ENCODE measurements at regions not wholly inside any gene's neighbourhood (a gene's known extent, or its start where the extent isn't known, plus 50 kb on each side); places are given as distances from the start of the nearest gene placed in this dataset.

DNA sequence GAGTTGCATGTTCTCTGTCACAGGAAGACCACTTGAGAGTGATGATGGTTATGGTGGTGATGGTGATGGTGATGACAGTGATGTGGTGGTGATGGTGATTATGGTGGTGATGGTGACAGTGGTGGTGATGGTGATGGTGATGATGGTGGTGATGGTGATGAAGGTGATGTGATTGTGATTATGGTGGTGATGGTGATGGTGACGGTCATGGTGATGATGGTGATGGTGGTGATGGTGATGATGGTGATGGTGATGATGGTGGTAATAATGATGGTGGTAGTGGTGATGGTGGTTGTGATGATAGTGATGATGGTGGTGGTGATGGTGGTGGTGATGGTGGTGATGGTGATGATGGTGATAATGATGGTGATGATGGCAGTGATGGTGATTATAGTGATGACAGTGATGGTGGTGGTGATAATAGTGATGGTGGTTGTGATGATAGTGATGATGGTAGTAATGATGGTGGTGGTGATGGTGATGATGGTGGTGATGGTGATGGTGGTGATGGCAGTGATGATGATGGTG, 93.7 kb downstream of the ASB1 start:
- POLR2A ChIA-PET = no interaction called here
- CTCF ChIA-PET = no interaction called here
- TF ChIP-seq ELF4 (IDR thresholded peaks at IDR 0.05) (no peak), CTBP1 (IDR thresholded peaks at IDR 0.05; ENCODE audit: borderline replicate concordance) (no peak), FOXA1 (IDR thresholded peaks at IDR 0.05) (no peak), SUZ12 (IDR thresholded peaks at IDR 0.05) (no peak), NFRKB (IDR thresholded peaks at IDR 0.05) (no peak), HDGF (IDR thresholded peaks at IDR 0.05; ENCODE audit: borderline replicate concordance) (no peak), BHLHE40 (IDR thresholded peaks at IDR 0.05; ENCODE audit: borderline replicate concordance) (no peak)
- TF ChIP-seq, protein P1, sequence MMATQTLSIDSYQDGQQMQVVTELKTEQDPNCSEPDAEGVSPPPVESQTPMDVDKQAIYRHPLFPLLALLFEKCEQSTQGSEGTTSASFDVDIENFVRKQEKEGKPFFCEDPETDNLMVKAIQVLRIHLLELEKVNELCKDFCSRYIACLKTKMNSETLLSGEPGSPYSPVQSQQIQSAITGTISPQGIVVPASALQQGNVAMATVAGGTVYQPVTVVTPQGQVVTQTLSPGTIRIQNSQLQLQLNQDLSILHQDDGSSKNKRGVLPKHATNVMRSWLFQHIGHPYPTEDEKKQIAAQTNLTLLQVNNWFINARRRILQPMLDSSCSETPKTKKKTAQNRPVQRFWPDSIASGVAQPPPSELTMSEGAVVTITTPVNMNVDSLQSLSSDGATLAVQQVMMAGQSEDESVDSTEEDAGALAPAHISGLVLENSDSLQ (IDR thresholded peaks at IDR 0.05) = no peak
- DNase-seq (ENCODE audit: extremely low spot score) = no peak

DNA sequence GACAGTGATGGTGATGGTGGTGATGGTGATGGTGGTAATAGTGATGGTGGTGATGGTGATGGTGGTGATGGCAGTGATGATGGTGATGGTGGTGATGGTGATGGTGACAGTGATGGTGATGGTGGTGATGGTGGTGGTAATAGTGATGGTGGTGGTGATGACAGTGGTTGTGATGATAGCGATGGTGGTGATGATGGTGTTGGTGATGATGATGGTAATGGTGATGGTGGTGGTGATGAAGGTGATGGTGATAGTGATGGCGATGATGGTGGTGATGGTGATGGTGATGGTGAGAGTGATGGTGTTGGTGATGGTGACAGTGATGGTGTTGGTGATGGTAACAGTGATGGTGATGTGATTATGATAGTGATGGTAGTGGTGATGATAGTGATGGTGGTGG, 94.3 kb downstream of the ASB1 start:
- DNase-seq (ENCODE audit: extremely low spot score) = no peak
- TF ChIP-seq SP1 (IDR thresholded peaks at IDR 0.05) (no peak), L3MBTL2 (conservative IDR thresholded peaks at IDR 0.05) (no peak), LEF1 (IDR thresholded peaks at IDR 0.05; ENCODE audit: borderline replicate concordance) (no peak), ZNF384 (IDR thresholded peaks at IDR 0.05) (no peak), HDGF (IDR thresholded peaks at IDR 0.05; ENCODE audit: borderline replicate concordance) (no peak), FOXK2 (IDR thresholded peaks at IDR 0.05) (no peak), ARNT (IDR thresholded peaks at IDR 0.05) (no peak), ELF4 (IDR thresholded peaks at IDR 0.05) (no peak), NFRKB (IDR thresholded peaks at IDR 0.05) (no peak), FOXA1 (IDR thresholded peaks at IDR 0.05) (no peak), FOXM1 (IDR thresholded peaks at IDR 0.05; ENCODE audit: borderline replicate concordance) (no peak), SUZ12 (IDR thresholded peaks at IDR 0.05) (no peak), BHLHE40 (IDR thresholded peaks at IDR 0.05; ENCODE audit: borderline replicate concordance) (no peak), CTBP1 (IDR thresholded peaks at IDR 0.05; ENCODE audit: borderline replicate concordance) (no peak)
- TF ChIP-seq, protein P1 (IDR thresholded peaks at IDR 0.05) = no peak
- ChIA-PET POLR2A (no interaction called here), CTCF (no interaction called here)

DNA sequence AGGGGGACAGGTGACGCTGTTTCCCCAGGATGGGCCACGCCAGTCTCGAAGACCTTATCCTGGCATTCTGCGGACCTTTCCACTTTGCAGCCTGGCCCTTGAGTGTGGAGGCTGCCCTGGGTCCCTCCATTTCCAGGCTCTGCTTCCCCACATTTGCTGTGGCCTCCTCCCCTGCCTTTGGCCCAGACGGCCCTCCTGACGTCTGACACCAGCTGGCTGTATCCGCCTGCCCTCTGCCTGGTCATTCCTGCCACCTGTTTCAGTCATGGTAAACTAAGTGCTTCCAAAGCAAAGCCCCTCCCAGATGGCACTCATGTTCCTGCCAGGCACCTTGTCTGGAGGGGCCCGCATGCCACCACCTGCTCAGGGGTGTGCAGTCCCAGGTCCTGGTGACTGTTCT, 95.1 kb downstream of the ASB1 start:
- ChIA-PET CTCF (no interaction called here), POLR2A (no interaction called here)
- DNase-seq (ENCODE audit: extremely low spot score) = no peak
- TF ChIP-seq SP1 (IDR thresholded peaks at IDR 0.05) (no peak), FOXM1 (IDR thresholded peaks at IDR 0.05; ENCODE audit: borderline replicate concordance) (no peak), FOXA1 (IDR thresholded peaks at IDR 0.05) (no peak), NFRKB (IDR thresholded peaks at IDR 0.05) (no peak), TARDBP (IDR thresholded peaks at IDR 0.05) (no peak), ZNF384 (IDR thresholded peaks at IDR 0.05) (no peak), LEF1 (IDR thresholded peaks at IDR 0.05; ENCODE audit: borderline replicate concordance) (no peak), L3MBTL2 (conservative IDR thresholded peaks at IDR 0.05) (no peak)

DNA sequence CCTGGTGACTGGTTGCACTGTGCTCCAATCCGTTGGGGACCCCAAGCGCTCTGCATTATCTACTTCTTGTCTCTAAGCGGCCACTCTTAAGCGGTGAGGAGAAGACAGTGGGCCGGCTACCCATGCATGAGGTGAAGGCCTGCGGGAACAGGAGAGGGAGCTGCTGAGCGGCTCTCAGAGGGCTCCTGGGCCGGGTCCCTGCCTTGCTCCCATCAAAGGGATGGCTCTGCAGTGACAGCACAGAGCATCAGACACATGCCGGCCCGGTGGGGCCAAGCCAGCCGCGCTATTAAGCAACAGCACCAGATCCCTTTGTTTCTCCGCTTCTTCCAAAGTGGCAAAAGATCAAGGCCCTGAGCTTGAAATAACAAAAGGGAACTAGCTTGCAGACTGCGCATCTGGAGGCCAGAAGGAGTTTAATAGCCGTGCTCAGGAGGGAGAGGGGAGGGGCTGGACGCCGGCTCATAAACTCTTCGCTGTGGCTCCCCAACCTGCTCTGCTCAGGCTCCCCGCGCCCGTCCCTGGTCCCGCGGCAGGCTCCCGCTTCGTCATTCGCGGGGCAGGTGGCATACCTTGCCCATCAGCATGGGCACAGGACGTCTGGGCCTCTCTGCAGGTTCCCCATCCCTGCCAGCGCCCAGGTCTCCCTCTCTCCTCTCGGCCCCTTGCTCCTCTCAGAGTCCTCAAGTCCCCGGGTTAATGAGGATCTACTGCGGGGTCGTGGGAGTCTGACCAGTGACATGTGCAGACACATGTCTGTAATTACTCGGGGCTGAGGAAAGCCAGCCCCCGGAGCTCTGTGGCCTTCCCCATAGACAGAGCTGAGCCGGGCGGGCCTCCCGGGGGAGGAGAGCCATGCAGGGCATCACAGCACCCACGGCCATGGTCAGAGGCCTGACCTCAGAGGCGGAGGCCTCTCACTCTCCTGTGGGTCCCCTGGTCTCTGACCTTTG, 96.7 kb downstream of the ASB1 start:
- ChIA-PET POLR2A (no interaction called here), CTCF (interaction anchor here (1.0 kb wide), 1 partner anchor 10 kb away, joined by 4 read pairs; no protein-coding TSS in a partner anchor)
- TF ChIP-seq, protein P1 (IDR thresholded peaks at IDR 0.05) = no peak
- TF ChIP-seq SP1 (IDR thresholded peaks at IDR 0.05) = no peak
- TF ChIP-seq LEF1 (IDR thresholded peaks at IDR 0.05; ENCODE audit: borderline replicate concordance) = no peak
- no peak for TF ChIP-seq SUZ12 (IDR thresholded peaks at IDR 0.05)
- TF ChIP-seq HDGF (IDR thresholded peaks at IDR 0.05; ENCODE audit: borderline replicate concordance) = no peak
- DNase-seq (ENCODE audit: extremely low spot score) = no peak

DNA sequence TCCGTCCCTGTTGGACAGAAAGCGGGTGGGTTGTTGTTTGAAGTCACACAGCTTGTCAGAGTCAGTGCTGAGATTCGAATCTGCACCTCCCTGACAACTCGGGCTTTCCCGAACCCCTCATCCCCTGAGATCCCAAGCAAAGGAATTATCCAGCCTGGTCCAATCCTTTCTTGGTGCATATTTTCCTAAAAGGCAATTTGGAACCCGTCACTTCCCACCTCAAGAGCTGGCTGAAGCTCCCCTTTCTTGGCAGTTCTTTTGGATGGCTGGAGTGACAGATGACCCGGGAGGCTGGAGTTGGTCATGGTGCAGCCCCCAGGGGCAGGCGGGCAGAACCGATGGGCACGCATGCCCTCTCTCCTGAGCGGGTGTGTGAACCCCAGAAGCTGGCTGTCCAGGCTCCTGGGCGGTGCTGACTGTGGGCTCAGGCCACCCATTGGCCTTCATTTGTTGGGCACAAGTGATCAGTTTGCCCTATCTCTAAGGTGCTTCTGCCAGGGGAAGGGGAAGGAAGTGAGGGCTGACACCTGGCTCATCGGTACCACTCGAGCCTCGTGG, 97.8 kb downstream of the ASB1 start:
- CTCF ChIA-PET = no interaction called here
- no peak for DNase-seq (ENCODE audit: extremely low spot score)
- POLR2A ChIA-PET = no interaction called here
- no peak for TF ChIP-seq FOXM1 (IDR thresholded peaks at IDR 0.05; ENCODE audit: borderline replicate concordance)
- no peak for TF ChIP-seq FOXA1 (IDR thresholded peaks at IDR 0.05)

DNA sequence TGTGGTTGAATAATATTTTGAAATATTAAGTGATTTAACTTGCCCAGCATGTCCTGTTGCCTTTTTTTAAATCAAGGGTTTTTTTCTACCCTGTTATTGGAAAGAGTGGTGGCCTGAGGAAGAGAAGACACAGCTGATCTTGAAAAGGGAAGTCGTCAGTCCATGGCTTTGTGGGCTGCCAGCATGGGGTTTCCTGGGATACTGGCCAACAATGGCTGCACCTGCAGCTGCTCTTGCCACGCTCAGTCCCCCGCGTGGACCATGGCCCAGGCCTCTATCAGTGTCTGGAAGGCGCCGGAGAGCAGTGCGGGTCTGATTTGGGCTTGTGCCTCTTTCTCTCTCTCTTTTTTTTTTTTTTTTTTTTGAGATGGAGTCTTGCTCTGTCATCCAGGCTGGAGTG, 99.3 kb downstream of the ASB1 start:
- CTCF ChIA-PET = no interaction called here
- no peak for DNase-seq (ENCODE audit: extremely low spot score)
- TF ChIP-seq L3MBTL2 (conservative IDR thresholded peaks at IDR 0.05) = no peak
- no peak for TF ChIP-seq ARNT (IDR thresholded peaks at IDR 0.05)
- TF ChIP-seq HDGF (IDR thresholded peaks at IDR 0.05; ENCODE audit: borderline replicate concordance) = no peak
- TF ChIP-seq BHLHE40 (IDR thresholded peaks at IDR 0.05; ENCODE audit: borderline replicate concordance) = no peak
- no peak for TF ChIP-seq FOXM1 (IDR thresholded peaks at IDR 0.05; ENCODE audit: borderline replicate concordance)
- no peak for TF ChIP-seq FOXK2 (IDR thresholded peaks at IDR 0.05)
- TF ChIP-seq SP1 (IDR thresholded peaks at IDR 0.05) = no peak
- TF ChIP-seq LEF1 (IDR thresholded peaks at IDR 0.05; ENCODE audit: borderline replicate concordance) = no peak
- TF ChIP-seq ZNF384 (IDR thresholded peaks at IDR 0.05) = no peak
- TF ChIP-seq ELF4 (IDR thresholded peaks at IDR 0.05) = no peak
- TF ChIP-seq, protein P1 (IDR thresholded peaks at IDR 0.05) = no peak
- no peak for TF ChIP-seq CTBP1 (IDR thresholded peaks at IDR 0.05; ENCODE audit: borderline replicate concordance)
- TF ChIP-seq NFRKB (IDR thresholded peaks at IDR 0.05) = no peak
- POLR2A ChIA-PET = no interaction called here
